GM19467 (cell line): ENCODE measurements at regions not wholly inside any gene's neighbourhood (a gene's known extent, or its start where the extent isn't known, plus 50 kb on each side); places are given as distances from the start of the nearest gene placed in this dataset.

Source experiments
- ATAC-seq: cut with Tn5 transposase; IDR thresholded peaks from one replicate; pipeline ENCODE4 v1.9.1; 2021; ENCODE audit warnings: mild to moderate bottlenecking, moderate library complexity; ENCODE audit not compliant: unreplicated experiment

GRCh38 chr1:198903203-198903602 is 264.4 kb downstream of the PTPRC start:
- no peak for ATAC-seq

- no peak for ATAC-seq
These were observed 264.8 kb downstream of the PTPRC start for GRCh38 chr1:198903621-198904020.

- no peak for ATAC-seq
These were observed 265.5 kb downstream of the PTPRC start for GRCh38 chr1:198904321-198904720.

GRCh38 chr1:198906739-198907422 is 268.0 kb downstream of the PTPRC start:
- ATAC-seq: no peak

GRCh38 chr1:198907423-198907746 is 268.5 kb downstream of the PTPRC start:
- ATAC-seq: no peak

GRCh38 chr1:198908995-198909394 is 270.2 kb downstream of the PTPRC start:
- no peak for ATAC-seq

- no peak for ATAC-seq
These were observed 271.1 kb downstream of the PTPRC start for GRCh38 chr1:198909973-198910372.

GRCh38 chr1:198910816-198911215 is 272.0 kb downstream of the PTPRC start:
- ATAC-seq: no peak

- no peak for ATAC-seq
These were observed 273.2 kb downstream of the PTPRC start for GRCh38 chr1:198912046-198912445.

GRCh38 chr1:198913667-198914066 is 274.8 kb downstream of the PTPRC start:
- ATAC-seq: no peak

GRCh38 chr1:198915327-198916231 is 276.7 kb downstream of the PTPRC start:
- ATAC-seq: no peak

GRCh38 chr1:198917226-198917625 is 278.4 kb downstream of the PTPRC start:
- no peak for ATAC-seq

GRCh38 chr1:198918920-198919319 is 280.1 kb downstream of the PTPRC start:
- ATAC-seq: no peak

- no peak for ATAC-seq
These were observed 281.0 kb downstream of the PTPRC start for GRCh38 chr1:198919667-198920398.

- peak; percentile 55 for ATAC-seq
These were observed 284.0 kb downstream of the PTPRC start for GRCh38 chr1:198922638-198923430.

GRCh38 chr1:198923993-198924392 is 285.2 kb downstream of the PTPRC start:
- ATAC-seq: no peak

- no peak for ATAC-seq
These were observed 286.7 kb downstream of the PTPRC start for GRCh38 chr1:198925567-198925966.

GRCh38 chr1:198927129-198927528 is 288.3 kb downstream of the PTPRC start:
- ATAC-seq: no peak

- peak; percentile 40 for ATAC-seq
These were observed 290.3 kb downstream of the PTPRC start for GRCh38 chr1:198929111-198929604.

- ATAC-seq: peak; percentile 50
These were observed 291.2 kb downstream of the PTPRC start for GRCh38 chr1:198929961-198930599.
